Fibroblast of peridontal ligament (primary cell): ENCODE measurements at regions not wholly inside any gene's neighbourhood (a gene's known extent, or its start where the extent isn't known, plus 50 kb on each side); places are given as distances from the start of the nearest gene placed in this dataset.

Experiments used
- DNase-seq: peaks from one replicate; pipeline ENCODE4 v3.0.0-alpha.2; 2010; ENCODE audit errors: extremely low read depth

- no peak for DNase-seq
These were observed 51.9 kb downstream of the CEBPB start for GRCh38 chr20:50242548-50242862.

GRCh38 chr20:50242863-50243609 is 52.4 kb downstream of the CEBPB start:
- DNase-seq, result no peak

- DNase-seq, result no peak
These were observed 53.2 kb downstream of the CEBPB start for GRCh38 chr20:50243610-50244351.

GRCh38 chr20:50244352-50245149 is 53.9 kb downstream of the CEBPB start:
- no peak for DNase-seq

GRCh38 chr20:50245498-50246366 is 55.1 kb downstream of the CEBPB start:
- peak; percentile 81 for DNase-seq

- no peak for DNase-seq
These were observed 56.0 kb downstream of the CEBPB start for GRCh38 chr20:50246367-50247195.

GRCh38 chr20:50247196-50248094 is 56.8 kb downstream of the CEBPB start:
- DNase-seq, result no peak

- DNase-seq, result peak; percentile 67
These were observed 57.5 kb downstream of the CEBPB start for GRCh38 chr20:50248104-50248641.

GRCh38 chr20:50249447-50250388 is 59.1 kb downstream of the CEBPB start:
- no peak for DNase-seq

- no peak for DNase-seq
These were observed 60.2 kb downstream of the CEBPB start for GRCh38 chr20:50250679-50251382.

- DNase-seq, result no peak
These were observed 60.7 kb downstream of the CEBPB start for GRCh38 chr20:50251383-50251748.

GRCh38 chr20:50251992-50252511 is 61.4 kb downstream of the CEBPB start:
- DNase-seq, result peak; percentile 84

GRCh38 chr20:50252701-50253100 is 62.1 kb downstream of the CEBPB start:
- DNase-seq, result no peak

GRCh38 chr20:50253101-50253500 is 62.5 kb downstream of the CEBPB start:
- no peak for DNase-seq

GRCh38 chr20:50254466-50255079 is 63.9 kb downstream of the CEBPB start:
- DNase-seq, result no peak

GRCh38 chr20:50256577-50256976 is 65.9 kb downstream of the CEBPB start:
- DNase-seq, result no peak

GRCh38 chr20:50257860-50258259 is 67.2 kb downstream of the CEBPB start:
- no peak for DNase-seq
